CD4-positive, alpha-beta memory T cell (primary cell): ENCODE measurements at regions not wholly inside any gene's neighbourhood (a gene's known extent, or its start where the extent isn't known, plus 50 kb on each side); places are given as distances from the start of the nearest gene placed in this dataset.

Source experiments
- CTCF ChIA-PET: fragments of 350-600 bp; sonication (Branson Sonifier 250); formaldehyde crosslinking; loops from one replicate; lab custom pipeline; 2021; ENCODE audit warnings: inconsistent platforms; ENCODE audit not compliant: partially characterized antibody; lab: Charles Lee
- POLR2A ChIA-PET: fragments of 350-600 bp; sonication (Branson Sonifier 250); formaldehyde crosslinking; loops from one replicate; lab custom pipeline; 2021; ENCODE audit not compliant: partially characterized antibody; lab: Charles Lee
- DNase-seq, 5 donors: peaks; one replicate each; pipeline versions ENCODE4 v3.0.0 to v3.0.0-alpha.2; 2020 to 2022; ENCODE audit warnings: mixed read lengths in 1 of 5
- H3K27ac ChIP-seq: one replicate; pipeline ENCODE4 v1.7.0; 2013; ENCODE audit warnings: low read depth, low read length
- H3K27me3 ChIP-seq: 2 replicates; pipeline ENCODE4 v1.7.0; 2013; ENCODE audit warnings: mild to moderate bottlenecking, low read length, moderate library complexity; ENCODE audit not compliant: insufficient read depth
- H3K36me3 ChIP-seq: 2 replicates; pipeline ENCODE4 v1.7.0; 2013; ENCODE audit warnings: mild to moderate bottlenecking, low read length, moderate library complexity; ENCODE audit not compliant: insufficient read depth
- H3K4me1 ChIP-seq: 2 replicates; pipeline ENCODE4 v1.7.0; 2013; ENCODE audit warnings: mild to moderate bottlenecking, low read length, moderate library complexity; ENCODE audit not compliant: insufficient read depth
- H3K4me3 ChIP-seq, 2 donors: one replicate each; pipeline ENCODE4 v1.7.0; 2013; ENCODE audit warnings: low read length in 2 of 2, mild to moderate bottlenecking in 1 of 2
- H3K9me3 ChIP-seq, 2 donors: one replicate each; pipeline ENCODE4 v1.7.0; 2013; ENCODE audit warnings: low read length in 2 of 2, control low read depth in 1 of 2; ENCODE audit not compliant: control insufficient read depth in 1 of 2
- H3K27ac Mint-ChIP-seq, 7 donors: one replicate each; pipeline ENCODE4 v1.8.0; 2020 to 2021; ENCODE audit warnings: mixed read lengths in 7 of 7, mild to moderate bottlenecking in 6 of 7, inconsistent platforms in 3 of 7, moderate library complexity in 3 of 7
- H3K27me3 Mint-ChIP-seq, 2 donors: one replicate each; pipeline ENCODE4 v1.8.0; 2020 to 2021; ENCODE audit warnings: mixed read lengths in 2 of 2
- H3K36me3 Mint-ChIP-seq, 2 donors: one replicate each; pipeline ENCODE4 v1.8.0; 2020 to 2021; ENCODE audit warnings: mixed read lengths in 2 of 2, inconsistent platforms in 1 of 2, mild to moderate bottlenecking in 1 of 2
- H3K4me1 Mint-ChIP-seq, 4 donors: one replicate each; pipeline ENCODE4 v1.8.0; 2020 to 2021; ENCODE audit warnings: mixed read lengths in 4 of 4, mild to moderate bottlenecking in 1 of 4
- H3K4me3 Mint-ChIP-seq, 8 donors: one replicate each; pipeline ENCODE4 v1.8.0; 2020 to 2021; ENCODE audit warnings: mixed read lengths in 8 of 8, mild to moderate bottlenecking in 7 of 8, moderate library complexity in 6 of 8, inconsistent platforms in 3 of 8
- H3K9me3 Mint-ChIP-seq, 8 donors: one replicate each; pipeline ENCODE4 v1.8.0; 2020 to 2021; ENCODE audit warnings: mixed read lengths in 8 of 8, mild to moderate bottlenecking in 5 of 8, inconsistent platforms in 3 of 8, moderate library complexity in 1 of 8
- intact Hi-C: fragments of 100-400 bp; cut with micrococcal nuclease; formaldehyde crosslinking; loops from one replicate; pipeline ENCODE4 v1.15.1; 2023

GRCh38 chr1:5738911-5739462 lies 253.2 kb downstream of the NPHP4 start:
- ChIA-PET POLR2A (no interaction called here), CTCF (interaction anchor here (0.9 kb wide), 1 partner anchor 13 kb away, joined by 3 read pairs; no protein-coding TSS in a partner anchor)
- Histone ChIP-seq H3K4me3 (no peak overlapping the region), H3K36me3 (no peaks in the 10 kb centered on the region), H3K9me3 (no peaks in the 10 kb centered on the region), H3K27me3 (no peaks in the 10 kb centered on the region), H3K27ac (no peak overlapping the region), H3K4me1 (peaks cover 14% of the 10 kb centered on the region)
- no peak overlapping the region for H3K4me3 Mint-ChIP-seq
- intact Hi-C loops: no loop called here
- H3K4me1 Mint-ChIP-seq: peaks cover 4 to 9% (median 9%) of the 10 kb centered on the region in 4 donors
- H3K36me3 Mint-ChIP-seq: no peaks in the 10 kb centered on the region
- H3K27me3 Mint-ChIP-seq: peaks cover 2 to 19% of the 10 kb centered on the region in 2 donors
- peak overlapping the region in 2 of 7 donors; percentile 19 to 25 for H3K27ac Mint-ChIP-seq
- H3K9me3 Mint-ChIP-seq: peaks cover 0 to 7% (median 0%) of the 10 kb centered on the region in 8 donors
- DNase-seq: no peak

DNA sequence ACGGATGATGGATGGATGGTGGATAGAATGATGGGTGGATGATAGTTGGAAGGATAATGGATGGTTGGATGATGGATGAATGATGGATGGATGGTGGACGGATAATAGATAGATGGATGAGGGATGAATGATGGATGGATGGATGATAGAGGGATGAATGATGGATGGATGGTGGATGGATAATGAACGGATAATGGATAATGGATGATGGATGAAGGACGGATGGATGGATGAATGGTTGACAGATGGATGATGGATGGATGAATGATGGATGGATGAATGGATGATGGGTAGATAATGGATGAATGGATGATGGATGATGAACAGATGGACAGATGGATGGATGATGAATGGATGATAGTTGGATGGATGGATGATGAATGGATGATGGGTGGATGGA lies 255.1 kb downstream of the NPHP4 start:
- peaks cover 4 to 9% (median 9%) of the 10 kb centered on the region in 4 donors for H3K4me1 Mint-ChIP-seq
- H3K36me3 ChIP-seq: no peaks in the 10 kb centered on the region
- ChIA-PET CTCF (no interaction called here), POLR2A (no interaction called here)
- peaks cover 0 to 7% (median 0%) of the 10 kb centered on the region in 8 donors for H3K9me3 Mint-ChIP-seq
- H3K27ac ChIP-seq: no peak overlapping the region
- no peak overlapping the region for H3K4me3 Mint-ChIP-seq
- H3K4me1 ChIP-seq: peaks cover 14% of the 10 kb centered on the region
- intact Hi-C loops: no loop called here
- H3K27me3 Mint-ChIP-seq: peaks cover 3 to 12% of the 10 kb centered on the region in 2 donors
- no peak overlapping the region for H3K4me3 ChIP-seq
- H3K9me3 ChIP-seq: no peaks in the 10 kb centered on the region
- no peaks in the 10 kb centered on the region for H3K27me3 ChIP-seq
- no peak overlapping the region for H3K27ac Mint-ChIP-seq
- H3K36me3 Mint-ChIP-seq: no peaks in the 10 kb centered on the region
- no peak for DNase-seq

GRCh38 chr1:5734996-5735395 lies 257.2 kb downstream of the NPHP4 start:
- Mint-ChIP-seq H3K4me3 (no peak overlapping the region), H3K4me1 (peaks cover 4 to 8% (median 7%) of the 10 kb centered on the region in 4 donors), H3K9me3 (peaks cover 0 to 7% (median 0%) of the 10 kb centered on the region in 8 donors), H3K27me3 (peaks cover 3 to 13% of the 10 kb centered on the region in 2 donors), H3K36me3 (no peaks in the 10 kb centered on the region), H3K27ac (no peak overlapping the region)
- H3K9me3 ChIP-seq: no peaks in the 10 kb centered on the region
- no peak overlapping the region for H3K4me3 ChIP-seq
- no peaks in the 10 kb centered on the region for H3K27me3 ChIP-seq
- ChIA-PET CTCF (no interaction called here), POLR2A (no interaction called here)
- intact Hi-C loops: no loop called here
- H3K27ac ChIP-seq: no peak overlapping the region
- H3K36me3 ChIP-seq: no peaks in the 10 kb centered on the region
- peaks cover 6% of the 10 kb centered on the region for H3K4me1 ChIP-seq
- DNase-seq: no peak

DNA sequence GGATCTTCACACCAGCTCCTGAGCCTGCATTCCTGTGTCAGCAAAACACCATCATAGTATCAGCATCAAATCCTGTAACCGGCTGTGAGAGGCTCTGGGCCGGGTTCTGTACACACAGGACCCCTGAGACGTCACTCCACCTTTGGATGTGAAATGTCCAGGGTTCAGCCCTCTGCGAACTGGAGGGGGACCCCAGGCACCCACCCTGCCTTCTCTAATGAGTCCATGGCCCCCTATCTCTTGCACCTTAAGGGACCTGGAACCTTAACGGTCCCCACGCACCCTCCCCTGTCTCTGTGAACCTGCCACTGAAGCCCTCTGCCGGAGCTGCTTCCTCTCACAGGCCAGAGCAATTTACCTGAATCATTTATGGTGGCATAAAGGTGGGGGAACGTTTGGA lies 257.8 kb downstream of the NPHP4 start:
- ChIA-PET POLR2A (no interaction called here), CTCF (no interaction called here)
- H3K27me3 Mint-ChIP-seq: peaks cover 3 to 16% of the 10 kb centered on the region in 2 donors
- no peak overlapping the region for H3K27ac Mint-ChIP-seq
- intact Hi-C loops: no loop called here
- H3K36me3 Mint-ChIP-seq: no peaks in the 10 kb centered on the region
- peaks cover under 1% of the 10 kb centered on the region for H3K4me1 ChIP-seq
- H3K9me3 Mint-ChIP-seq: peaks cover 0 to 7% (median 0%) of the 10 kb centered on the region in 8 donors
- H3K9me3 ChIP-seq: no peaks in the 10 kb centered on the region
- no peak overlapping the region for H3K4me3 ChIP-seq
- no peak overlapping the region for H3K4me3 Mint-ChIP-seq
- no peaks in the 10 kb centered on the region for H3K36me3 ChIP-seq
- H3K27ac ChIP-seq: no peak overlapping the region
- no peak for DNase-seq
- no peaks in the 10 kb centered on the region for H3K27me3 ChIP-seq
- peaks cover 0 to 2% (median 1%) of the 10 kb centered on the region in 4 donors for H3K4me1 Mint-ChIP-seq

DNA sequence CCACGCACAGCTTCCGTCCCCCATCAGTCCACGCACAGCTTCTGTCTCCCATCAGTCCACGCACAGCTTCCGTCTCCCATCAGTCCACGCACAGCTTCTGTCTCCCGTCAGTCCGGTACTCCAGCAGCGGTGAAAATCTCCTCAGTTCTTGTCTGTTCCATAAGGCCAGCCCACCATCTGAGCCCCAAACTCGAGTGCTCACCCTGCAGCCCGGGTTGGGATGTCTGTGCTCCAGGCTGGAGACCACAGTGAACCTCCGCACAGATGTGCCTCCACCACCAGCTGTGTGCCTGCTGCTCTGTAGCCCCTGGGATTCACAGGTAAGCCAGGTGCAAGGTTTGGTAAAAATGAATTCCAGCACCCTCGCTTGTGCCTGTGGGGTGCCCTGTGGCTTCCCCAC lies 258.6 kb downstream of the NPHP4 start:
- DNase-seq: no peak
- Mint-ChIP-seq H3K27me3 (peaks cover 4 to 15% of the 10 kb centered on the region in 2 donors), H3K36me3 (no peaks in the 10 kb centered on the region), H3K27ac (no peak overlapping the region), H3K9me3 (peaks cover 0 to 7% (median 0%) of the 10 kb centered on the region in 8 donors), H3K4me1 (no peaks in the 10 kb centered on the region), H3K4me3 (no peak overlapping the region)
- H3K4me1 ChIP-seq: no peaks in the 10 kb centered on the region
- no peak overlapping the region for H3K27ac ChIP-seq
- ChIA-PET POLR2A (no interaction called here), CTCF (no interaction called here)
- H3K9me3 ChIP-seq: no peaks in the 10 kb centered on the region
- H3K4me3 ChIP-seq: no peak overlapping the region
- H3K36me3 ChIP-seq: no peaks in the 10 kb centered on the region
- H3K27me3 ChIP-seq: no peaks in the 10 kb centered on the region
- intact Hi-C loops: no loop called here

DNA sequence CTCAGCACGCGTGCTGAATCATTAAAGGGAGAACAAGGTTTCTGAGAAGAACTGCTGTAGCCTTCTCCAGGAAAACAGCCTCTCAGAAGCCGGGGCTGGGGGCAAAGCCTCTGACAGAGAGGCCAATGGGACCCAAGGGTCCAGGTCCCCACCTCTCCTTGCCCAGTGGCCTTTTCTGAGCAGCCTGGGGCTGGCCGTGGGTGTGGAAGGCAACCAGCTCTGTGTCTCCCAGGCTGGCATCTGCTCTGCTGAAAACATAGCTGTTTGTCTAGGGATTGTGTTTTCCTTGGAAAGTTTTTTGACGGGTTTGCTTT lies 261.2 kb downstream of the NPHP4 start:
- Histone ChIP-seq H3K9me3 (no peaks in the 10 kb centered on the region), H3K36me3 (no peaks in the 10 kb centered on the region), H3K4me1 (no peaks in the 10 kb centered on the region), H3K4me3 (no peak overlapping the region), H3K27ac (no peak overlapping the region), H3K27me3 (no peaks in the 10 kb centered on the region)
- H3K27ac Mint-ChIP-seq: no peak overlapping the region
- ChIA-PET POLR2A (no interaction called here), CTCF (no interaction called here)
- H3K4me3 Mint-ChIP-seq: no peak overlapping the region
- H3K4me1 Mint-ChIP-seq: no peaks in the 10 kb centered on the region
- peaks cover 0 to 3% (median 0%) of the 10 kb centered on the region in 8 donors for H3K9me3 Mint-ChIP-seq
- peaks cover 4 to 12% of the 10 kb centered on the region in 2 donors for H3K27me3 Mint-ChIP-seq
- intact Hi-C loops: no loop called here
- no peaks in the 10 kb centered on the region for H3K36me3 Mint-ChIP-seq
- no peak for DNase-seq

- intact Hi-C loops: no loop called here
- no peaks in the 10 kb centered on the region for H3K4me1 ChIP-seq
- H3K27me3 ChIP-seq: no peaks in the 10 kb centered on the region
- no peaks in the 10 kb centered on the region for H3K36me3 Mint-ChIP-seq
- H3K36me3 ChIP-seq: no peaks in the 10 kb centered on the region
- H3K27ac ChIP-seq: no peak overlapping the region
- peaks cover 4 to 11% of the 10 kb centered on the region in 2 donors for H3K27me3 Mint-ChIP-seq
- H3K4me1 Mint-ChIP-seq: no peaks in the 10 kb centered on the region
- CTCF ChIA-PET: no interaction called here
- peaks cover 0 to 2% (median 0%) of the 10 kb centered on the region in 8 donors for H3K9me3 Mint-ChIP-seq
- no peak overlapping the region for H3K27ac Mint-ChIP-seq
- H3K4me3 ChIP-seq: no peak overlapping the region
- no peaks in the 10 kb centered on the region for H3K9me3 ChIP-seq
- POLR2A ChIA-PET: no interaction called here
- H3K4me3 Mint-ChIP-seq: no peak overlapping the region
- no peak for DNase-seq
These were observed 261.7 kb downstream of the NPHP4 start for GRCh38 chr1:5730272-5731109.
